GM19452 (cell line): ENCODE measurements at regions not wholly inside any gene's neighbourhood (a gene's known extent, or its start where the extent isn't known, plus 50 kb on each side); places are given as distances from the start of the nearest gene placed in this dataset.

Source experiments
- ATAC-seq: cut with Tn5 transposase; IDR thresholded peaks from one replicate; pipeline ENCODE4 v1.9.1; 2021; ENCODE audit not compliant: unreplicated experiment

DNA sequence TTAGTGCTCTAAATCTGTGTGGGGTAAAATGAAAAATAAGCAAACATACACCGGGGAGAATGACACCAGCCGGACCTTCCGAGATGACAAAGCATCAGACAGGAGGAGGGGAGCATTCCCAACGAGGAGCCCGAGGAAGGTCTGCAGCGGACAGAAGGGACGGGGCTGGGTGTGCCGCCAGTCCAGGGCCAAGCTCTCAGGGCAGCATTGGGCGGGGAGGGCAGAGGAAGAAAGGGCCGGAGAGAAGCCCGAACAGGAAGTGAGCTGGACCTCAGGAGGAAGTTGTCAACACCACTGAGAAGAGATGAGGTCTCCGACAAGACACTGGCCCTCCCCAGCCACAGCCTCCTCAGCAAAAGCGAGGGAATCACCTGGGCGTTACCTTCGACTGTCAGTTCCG is 182.6 kb upstream of the RNF32 start:
- ATAC-seq: no peak

DNA sequence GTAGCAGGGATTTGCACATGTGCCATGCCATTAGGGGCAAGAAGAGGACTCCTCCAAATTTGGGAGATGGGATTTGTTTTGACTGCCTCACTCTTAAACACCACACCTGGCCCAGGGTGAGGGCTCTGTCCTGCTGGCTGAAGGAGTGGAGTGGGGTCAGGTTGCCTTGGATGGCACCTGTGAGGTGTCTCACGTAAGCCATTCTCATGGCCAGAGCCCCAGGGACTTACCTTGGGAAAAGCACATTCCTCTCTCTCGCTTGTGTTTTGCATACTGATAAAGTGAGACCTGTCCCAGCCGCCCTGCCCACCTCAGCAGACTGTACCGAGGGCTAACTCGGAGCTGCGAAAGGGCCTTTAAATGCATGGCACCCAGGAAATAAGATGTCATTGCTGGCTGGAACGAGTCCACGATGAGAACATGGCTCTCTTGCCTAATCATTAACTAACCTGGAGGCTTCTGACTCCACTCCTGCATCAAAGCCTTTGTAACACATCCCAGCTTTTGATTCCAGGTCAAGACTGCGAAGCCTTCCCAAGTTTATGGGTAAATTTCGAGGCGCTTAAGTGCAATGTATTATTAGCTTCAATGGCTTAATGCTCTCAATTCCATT is 184.0 kb upstream of the RNF32 start:
- ATAC-seq: no peak

DNA sequence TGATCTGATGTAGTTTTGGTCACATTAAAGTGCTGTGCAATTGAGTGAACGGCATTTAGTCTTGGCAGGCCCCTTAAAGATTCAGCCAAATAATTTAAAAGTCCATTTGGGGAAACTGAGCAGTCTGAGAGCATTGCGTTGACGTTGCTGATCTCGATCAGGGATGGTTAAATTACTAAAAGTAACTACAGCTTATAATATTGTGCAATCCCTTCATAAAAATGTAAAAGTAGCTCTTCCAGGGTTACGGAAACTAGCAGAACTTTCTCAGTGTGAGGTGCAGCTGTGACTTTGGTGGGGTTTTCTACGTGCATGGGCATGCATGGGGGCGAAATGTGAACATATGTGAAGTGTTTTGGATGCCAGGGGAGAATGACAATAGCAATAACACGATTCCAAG is 184.5 kb upstream of the RNF32 start:
- ATAC-seq: no peak

- ATAC-seq: no peak
Measured at GRCh38 chr7:156450473-156450872, 190.1 kb upstream of the RNF32 start.

GRCh38 chr7:156448918-156449317 is 191.7 kb upstream of the RNF32 start:
- ATAC-seq: no peak

GRCh38 chr7:156446990-156447389 is 193.6 kb upstream of the RNF32 start:
- ATAC-seq: no peak

- no peak for ATAC-seq
Measured at GRCh38 chr7:156445997-156446761, 194.4 kb upstream of the RNF32 start.

GRCh38 chr7:156442516-156442915 is 198.1 kb upstream of the RNF32 start:
- no peak for ATAC-seq

- no peak for ATAC-seq
Measured at GRCh38 chr7:156440456-156440855, 200.1 kb upstream of the RNF32 start.

DNA sequence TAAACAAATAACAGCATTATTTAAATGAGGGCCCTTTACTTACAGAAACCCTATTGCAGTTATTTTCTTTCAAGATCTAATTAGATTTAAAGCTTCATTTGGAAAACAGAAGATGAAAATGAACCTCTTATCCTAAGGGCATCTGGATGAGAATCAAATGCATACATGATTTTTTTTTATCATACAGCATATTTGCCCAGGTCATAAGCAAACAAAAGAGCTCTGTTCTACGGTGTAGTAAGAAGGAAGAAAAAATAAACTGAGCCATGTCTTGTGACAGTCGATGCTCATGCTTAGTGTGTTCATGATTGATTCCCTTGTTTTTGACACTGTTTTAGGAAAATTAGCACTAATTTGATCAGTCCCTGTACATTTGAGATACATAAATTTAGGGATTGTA is 202.6 kb upstream of the RNF32 start:
- no peak for ATAC-seq

- no peak for ATAC-seq
Measured at GRCh38 chr7:156437021-156437614, 203.5 kb upstream of the RNF32 start.

DNA sequence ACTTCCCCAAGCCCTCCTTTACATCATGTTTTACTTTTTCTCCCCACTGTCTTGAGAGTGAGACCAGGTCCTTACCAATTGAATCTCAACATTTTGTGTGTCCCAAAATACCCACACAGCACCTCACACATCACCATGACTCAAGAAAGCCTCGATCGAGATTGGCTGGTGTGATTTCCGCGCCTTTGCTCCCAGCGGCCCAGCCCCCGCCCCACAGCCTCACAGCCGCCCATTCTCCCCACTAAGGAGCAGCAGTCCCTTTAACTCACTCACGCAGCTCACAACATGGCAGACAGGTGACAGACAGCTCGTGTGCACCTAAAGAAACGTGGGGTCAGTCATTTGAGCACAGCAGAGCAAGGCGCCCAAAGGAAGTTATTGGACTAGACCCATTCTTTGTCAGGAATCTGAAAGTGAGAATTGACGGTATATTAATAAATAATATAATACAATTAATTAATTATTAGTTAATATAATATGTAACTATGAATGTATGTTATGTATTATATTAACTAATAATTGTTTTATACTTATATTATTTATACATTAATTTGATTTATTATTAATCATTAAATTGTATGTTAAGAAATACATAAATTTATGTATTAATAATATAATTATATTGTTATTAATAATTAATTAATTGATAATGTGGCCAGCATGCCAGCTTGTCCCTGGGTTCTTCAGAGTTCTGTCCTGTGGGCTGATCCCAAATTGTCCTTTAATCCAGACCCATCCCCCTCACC is 204.9 kb upstream of the RNF32 start:
- no peak for ATAC-seq

DNA sequence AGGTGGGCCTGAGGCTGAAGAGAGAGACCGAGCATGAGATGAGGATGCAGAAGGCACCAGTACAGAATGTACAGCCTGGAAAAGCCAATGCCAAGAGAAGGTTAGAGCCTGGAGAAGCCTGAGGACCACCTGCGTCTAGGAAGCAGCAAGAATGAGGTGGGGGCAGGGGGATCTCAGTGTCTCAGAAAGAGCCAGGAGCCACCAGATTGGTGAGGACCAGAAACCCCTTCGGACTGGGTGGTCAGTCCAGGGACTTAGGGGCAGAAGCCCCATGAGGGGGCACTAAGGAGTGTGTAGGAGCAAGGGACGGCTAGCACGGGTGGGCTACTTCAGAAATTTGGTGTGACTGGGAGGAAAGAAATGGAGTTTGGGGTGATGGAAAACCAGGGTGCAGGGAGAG is 205.9 kb upstream of the RNF32 start:
- ATAC-seq: no peak

DNA sequence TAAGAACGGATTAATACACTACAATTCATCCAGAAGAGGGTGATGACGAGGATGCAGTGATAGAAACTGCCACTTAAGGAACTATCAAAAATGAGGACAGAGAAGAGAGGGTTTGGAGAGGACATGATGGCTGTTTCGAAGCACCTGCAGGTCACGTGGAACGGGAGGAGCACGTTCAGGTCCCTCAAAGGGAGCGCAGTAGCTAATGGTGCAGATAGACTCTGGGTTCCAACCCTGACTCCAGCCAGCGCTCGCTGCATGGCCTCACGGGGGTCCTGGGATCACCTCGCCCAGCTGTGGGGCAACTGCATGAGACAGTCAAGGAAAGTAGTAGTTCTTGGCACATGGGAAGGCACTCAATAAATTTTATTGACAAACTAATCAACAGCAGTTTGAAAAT is 208.6 kb upstream of the RNF32 start:
- ATAC-seq: no peak

DNA sequence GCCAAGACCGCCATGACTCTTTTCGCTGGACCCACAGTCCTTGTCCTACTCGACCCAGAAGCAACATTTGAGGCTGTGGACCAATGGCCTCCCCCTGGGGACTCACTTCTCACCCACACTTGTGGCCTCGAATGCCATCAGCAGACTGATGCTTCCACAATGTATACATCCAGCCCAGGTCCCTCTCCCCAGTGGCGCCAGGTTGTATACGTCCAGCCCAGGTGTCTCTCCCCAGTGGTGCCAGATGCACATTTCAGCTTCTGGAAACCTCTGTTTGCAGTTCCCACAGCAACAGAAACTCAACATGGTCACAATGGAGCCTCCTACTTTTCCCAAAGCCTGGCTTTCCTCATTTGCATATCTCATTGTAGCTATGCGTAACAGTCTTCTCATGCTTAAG is 210.5 kb upstream of the RNF32 start:
- no peak for ATAC-seq

DNA sequence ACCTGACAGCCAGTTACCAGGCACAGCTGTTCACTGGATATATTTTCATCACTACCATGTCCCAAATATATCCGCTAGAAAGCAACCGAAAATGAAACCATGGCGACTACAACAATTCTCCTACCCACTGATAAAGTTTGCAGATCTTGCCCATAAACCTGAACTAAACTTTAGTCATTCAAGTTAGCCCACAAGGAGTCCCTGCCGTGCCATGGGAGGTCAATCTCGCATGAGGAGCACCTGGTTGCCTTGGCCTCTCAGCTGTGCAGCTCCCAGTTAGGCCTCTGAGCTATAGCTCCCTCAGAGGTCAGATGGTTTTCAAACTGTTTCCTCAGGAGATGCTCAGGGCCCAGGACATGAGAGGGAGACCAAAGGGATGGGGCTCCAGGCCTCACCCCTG is 211.1 kb upstream of the RNF32 start:
- no peak for ATAC-seq

- no peak for ATAC-seq
Measured at GRCh38 chr7:156423876-156424275, 216.7 kb upstream of the RNF32 start.

DNA sequence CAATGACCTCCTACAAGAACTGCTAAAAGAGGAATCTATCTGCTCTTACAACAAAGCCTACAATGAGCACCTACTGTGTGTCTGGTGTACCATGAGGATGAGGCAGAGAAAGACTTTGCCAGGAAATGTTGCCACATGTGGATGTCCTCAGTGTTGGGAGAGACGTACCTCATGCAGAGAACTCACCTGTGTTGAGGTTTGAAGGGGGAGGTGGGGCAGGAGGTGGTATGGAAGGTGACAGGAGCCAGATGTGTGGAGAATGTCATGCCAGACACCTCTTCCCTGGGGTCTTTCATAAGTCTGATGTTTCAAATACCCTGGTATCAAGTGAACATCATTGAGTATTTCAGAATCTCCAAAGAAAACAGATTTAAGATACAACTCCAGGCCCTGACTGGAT is 220.1 kb upstream of the RNF32 start:
- no peak for ATAC-seq

- ATAC-seq: no peak
Measured at GRCh38 chr7:156419782-156420181, 220.8 kb upstream of the RNF32 start.

GRCh38 chr7:156402255-156402654 is 238.3 kb upstream of the RNF32 start:
- ATAC-seq: no peak

GRCh38 chr7:156401617-156402016 is 239.0 kb upstream of the RNF32 start:
- no peak for ATAC-seq

- no peak for ATAC-seq
Measured at GRCh38 chr7:156400046-156400445, 240.5 kb upstream of the RNF32 start.
